HL-60 (cell line): ENCODE measurements at regions not wholly inside any gene's neighbourhood (a gene's known extent, or its start where the extent isn't known, plus 50 kb on each side); places are given as distances from the start of the nearest gene placed in this dataset.

ENCODE experiments used
- DNase-seq, 2 experiments: peaks; one replicate each; pipeline ENCODE4 v3.0.0-alpha.2; 2010 to 2020; ENCODE audit warnings: low read depth in 1 of 2, low spot score in 1 of 2
- H3K27ac ChIP-seq: fragments of 250-450 bp; sonication (Bioruptor Pico); replicated peaks from 2 replicates; pipeline ENCODE4 v1.5.1; 2020; ENCODE audit warnings: mild to moderate bottlenecking, moderate library complexity
- H3K27me3 ChIP-seq: fragments of 250-450 bp; sonication (Bioruptor Pico); 2 replicates; pipeline ENCODE4 v1.5.1; 2021; ENCODE audit warnings: mild to moderate bottlenecking, moderate library complexity; ENCODE audit not compliant: insufficient read depth, poor library complexity, severe bottlenecking
- H3K4me3 ChIP-seq: replicated peaks from 2 replicates; pipeline ENCODE4 v1.5.1; 2011; ENCODE audit warnings: mild to moderate bottlenecking, control low read depth, low read length; ENCODE audit not compliant: insufficient read depth
- CTCF ChIP-seq: IDR thresholded peaks from one replicate; pipeline ENCODE4 v1.5.1; 2011; ENCODE audit warnings: low read length, control low read depth, inconsistent platforms; ENCODE audit not compliant: insufficient read depth
- GABPA ChIP-seq: IDR thresholded peaks from 2 replicates; pipeline ENCODE4 v1.6.1; 2012; ENCODE audit warnings: low read depth
- POLR2AphosphoS5 ChIP-seq: IDR thresholded peaks from 2 replicates; pipeline ENCODE4 v1.6.1; 2012; ENCODE audit warnings: low read depth
- REST ChIP-seq: IDR thresholded peaks from 2 replicates; pipeline ENCODE4 v1.6.1; 2012; ENCODE audit warnings: low read depth; ENCODE audit not compliant: insufficient replicate concordance
- SPI1 ChIP-seq: IDR thresholded peaks from 2 replicates; pipeline ENCODE4 v1.6.1; 2012; ENCODE audit warnings: low read depth, mild to moderate bottlenecking, borderline replicate concordance

DNA sequence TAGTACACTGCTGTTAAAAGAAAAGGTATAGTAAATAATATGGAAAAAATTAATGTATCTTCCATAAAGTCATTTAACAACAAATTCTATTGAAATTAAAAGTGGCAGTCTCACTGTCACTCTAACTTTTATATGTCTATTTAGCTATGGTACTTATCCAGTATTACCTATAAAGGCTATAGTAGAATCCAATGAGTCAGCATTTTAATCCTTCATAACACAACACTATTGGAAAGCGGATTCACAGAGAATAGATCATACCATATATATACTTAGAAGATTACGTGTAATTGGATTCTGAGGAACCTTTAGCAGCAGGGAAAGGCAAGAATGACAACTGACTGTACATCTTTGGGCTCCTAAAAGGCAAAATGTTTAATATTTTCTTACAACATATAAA is 1942.6 kb downstream of the PCDH7 start:
- no peak for TF ChIP-seq REST
- TF ChIP-seq SPI1 = no peak
- no peak for TF ChIP-seq CTCF
- no peak for TF ChIP-seq POLR2AphosphoS5
- TF ChIP-seq GABPA = no peak
- DNase-seq = no peak
- Histone ChIP-seq H3K4me3 (no peak overlapping the region), H3K27me3 (no peaks in the 10 kb centered on the region), H3K27ac (no peak overlapping the region)

DNA sequence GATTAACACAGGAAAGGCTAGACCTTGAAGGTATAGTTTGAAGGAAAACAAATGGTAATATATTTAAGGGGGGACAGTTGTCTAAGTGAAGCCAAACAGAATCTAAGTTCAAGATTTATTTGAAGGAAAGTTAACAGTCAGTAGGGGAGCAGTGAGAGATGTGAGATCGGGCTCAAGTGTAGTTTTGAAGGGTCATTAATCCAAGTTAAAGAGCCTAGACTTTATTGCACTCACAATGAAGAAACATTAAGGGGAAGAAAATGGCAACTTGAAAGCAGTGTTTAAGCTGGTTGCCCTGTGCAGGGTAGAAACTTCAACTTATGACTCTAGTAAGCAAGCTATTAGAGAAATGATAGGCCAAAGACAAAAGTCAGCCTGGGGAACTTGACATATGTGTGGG is 1952.2 kb downstream of the PCDH7 start:
- H3K27ac ChIP-seq = no peak overlapping the region
- TF ChIP-seq GABPA = no peak
- TF ChIP-seq CTCF = no peak
- no peak for TF ChIP-seq POLR2AphosphoS5
- no peak for TF ChIP-seq SPI1
- TF ChIP-seq REST = no peak
- H3K4me3 ChIP-seq = no peak overlapping the region
- no peaks in the 10 kb centered on the region for H3K27me3 ChIP-seq
- DNase-seq = no peak

GRCh38 chr4:32680946-32681345 is 1960.8 kb downstream of the PCDH7 start:
- no peak for TF ChIP-seq REST
- no peaks in the 10 kb centered on the region for H3K27me3 ChIP-seq
- no peak for DNase-seq
- H3K4me3 ChIP-seq = no peak overlapping the region
- no peak overlapping the region for H3K27ac ChIP-seq

DNA sequence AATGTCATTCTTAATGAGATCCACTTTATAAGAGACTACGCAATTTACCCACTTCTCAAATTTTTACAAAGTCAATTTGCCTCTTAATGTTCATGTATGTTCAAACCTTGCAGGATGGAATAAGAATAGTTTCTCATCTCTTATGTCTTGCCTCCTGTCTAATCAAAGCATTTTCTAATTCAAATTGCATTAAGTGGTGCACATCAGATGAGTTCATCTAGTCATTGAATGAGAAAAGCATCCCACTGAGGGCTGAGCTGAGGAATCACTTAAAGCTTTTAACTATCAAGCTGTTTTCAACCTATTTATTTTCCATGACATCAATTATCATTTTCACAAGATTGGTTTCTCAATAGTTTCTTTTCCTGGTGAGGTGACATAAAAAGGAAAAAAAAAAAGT is 1964.0 kb downstream of the PCDH7 start:
- DNase-seq = no peak
- Histone ChIP-seq H3K4me3 (no peak overlapping the region), H3K27ac (no peak overlapping the region), H3K27me3 (no peaks in the 10 kb centered on the region)
- no peak for TF ChIP-seq REST
- no peak for TF ChIP-seq CTCF
- no peak for TF ChIP-seq SPI1
- TF ChIP-seq GABPA = no peak
